ENCODE measurements at regions not wholly inside any gene's neighbourhood (a gene's known extent, or its start where the extent isn't known, plus 50 kb on each side); places are given as distances from the start of the nearest gene placed in this dataset.

GRCh38 chr2:129253461-129253812, 726.0 kb upstream of the RAB6C start:
- DNase-seq, result no peak

- DNase-seq, result no peak
Observed at GRCh38 chr2:129254718-129255117, 724.7 kb upstream of the RAB6C start.

- no peak for DNase-seq
Observed at GRCh38 chr2:129255610-129256313, 723.7 kb upstream of the RAB6C start.

GRCh38 chr2:129256642-129257041, 722.8 kb upstream of the RAB6C start:
- DNase-seq, result no peak

- no peak for DNase-seq
Observed at GRCh38 chr2:129262934-129263333, 716.5 kb upstream of the RAB6C start.

GRCh38 chr2:129263939-129264338, 715.5 kb upstream of the RAB6C start:
- DNase-seq, result no peak

- no peak for DNase-seq
Observed at GRCh38 chr2:129267559-129267958, 711.9 kb upstream of the RAB6C start.

GRCh38 chr2:129273266-129274037, 706.0 kb upstream of the RAB6C start:
- no peak for DNase-seq

- no peak for DNase-seq
Observed at GRCh38 chr2:129274038-129274415, 705.4 kb upstream of the RAB6C start.

- no peak for DNase-seq
Observed at GRCh38 chr2:129274918-129275317, 704.5 kb upstream of the RAB6C start.

GRCh38 chr2:129275706-129276105, 703.8 kb upstream of the RAB6C start:
- DNase-seq, result no peak

- DNase-seq, result no peak
Observed at GRCh38 chr2:129276978-129277584, 702.4 kb upstream of the RAB6C start.

GRCh38 chr2:129277585-129277981, 701.9 kb upstream of the RAB6C start:
- no peak for DNase-seq

GRCh38 chr2:129281791-129282530, 697.5 kb upstream of the RAB6C start:
- DNase-seq, result no peak

GRCh38 chr2:129285012-129285411, 694.5 kb upstream of the RAB6C start:
- DNase-seq, result no peak

GRCh38 chr2:129293326-129293725, 686.1 kb upstream of the RAB6C start:
- no peak for DNase-seq

- DNase-seq, result no peak
Observed at GRCh38 chr2:129296396-129296795, 683.1 kb upstream of the RAB6C start.

- DNase-seq, result no peak
Observed at GRCh38 chr2:129296806-129297205, 682.7 kb upstream of the RAB6C start.

GRCh38 chr2:129297430-129297829, 682.0 kb upstream of the RAB6C start:
- DNase-seq, result no peak

- no peak for DNase-seq
Observed at GRCh38 chr2:129299338-129299737, 680.1 kb upstream of the RAB6C start.

- DNase-seq, result no peak
Observed at GRCh38 chr2:129299756-129300155, 679.7 kb upstream of the RAB6C start.

GRCh38 chr2:129300456-129300855, 679.0 kb upstream of the RAB6C start:
- no peak for DNase-seq

GRCh38 chr2:129301431-129301913, 678.0 kb upstream of the RAB6C start:
- DNase-seq, result no peak

All from CD4-positive, alpha-beta T cell treated with Interleukin-15 for 1 hour (primary cell).